Thoracic aorta (tissue), 2 donors: ENCODE measurements at regions not wholly inside any gene's neighbourhood (a gene's known extent, or its start where the extent isn't known, plus 50 kb on each side); places are given as distances from the start of the nearest gene placed in this dataset.

ENCODE experiments used
- ATAC-seq: fragments of 150-250 bp; one replicate; pipeline ENCODE4 v1.8.0; 2017; ENCODE audit warnings: low read depth; ENCODE audit not compliant: insufficient number of reproducible peaks, low FRiP score
- DNase-seq: peaks from one replicate; pipeline ENCODE4 v3.0.0-alpha.2; 2020; ENCODE audit warnings: low spot score
- H3K27ac ChIP-seq, 2 donors: fragments of 200-600 bp; sonication (generic); 1 replicate in 1 of 2; 2 replicates in 1 of 2; pipeline ENCODE4 v1.5.1; 2016; ENCODE audit warnings: mild to moderate bottlenecking in 2 of 2, moderate library complexity in 2 of 2
- H3K27me3 ChIP-seq: fragments of 200-600 bp; sonication (generic); replicated peaks from 2 replicates; pipeline ENCODE4 v1.6.0; 2016; ENCODE audit warnings: mild to moderate bottlenecking; ENCODE audit not compliant: insufficient read depth
- H3K36me3 ChIP-seq: fragments of 200-600 bp; sonication (generic); one replicate; pipeline ENCODE4 v1.5.1; 2016
- H3K4me1 ChIP-seq, 2 donors: fragments of 200-600 bp; sonication (generic); 1 replicate in 1 of 2; 2 replicates in 1 of 2; pipeline versions ENCODE4 v1.5.1 to v1.6.0; 2016; ENCODE audit warnings: low read depth in 2 of 2, mild to moderate bottlenecking in 1 of 2; ENCODE audit not compliant: control insufficient read depth in 1 of 2
- H3K4me3 ChIP-seq: fragments of 200-600 bp; sonication (generic); 2 replicates; pipeline ENCODE4 v1.5.1; 2016; ENCODE audit warnings: mild to moderate bottlenecking
- H3K9me3 ChIP-seq: fragments of 200-600 bp; sonication (generic); 2 replicates; pipeline ENCODE4 v1.5.1; 2016
- TF ChIP-seq, protein P1 (sequence below): fragments of 200-600 bp; sonication (generic); IDR thresholded peaks from one replicate; pipeline ENCODE4 v1.5.1; 2019; ENCODE audit warnings: antibody characterized with exemption

DNA sequence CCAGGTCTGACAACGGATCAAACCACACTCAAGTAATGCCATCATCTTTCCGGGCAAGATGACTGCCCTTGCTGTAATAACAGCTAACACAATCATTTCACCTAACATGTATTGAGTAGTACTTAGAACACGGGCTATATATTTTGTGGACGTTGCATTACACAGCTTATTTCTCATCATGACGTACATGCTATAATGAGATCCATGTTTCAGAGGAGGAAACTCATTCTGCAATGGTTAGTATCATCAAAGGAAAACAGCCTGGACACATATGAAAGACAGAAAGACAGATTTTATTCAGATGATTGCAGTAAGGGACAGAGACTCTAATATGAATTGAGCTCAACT lies 446.7 kb downstream of the HS3ST3B1 start:
- no peaks in the 10 kb centered on the region for H3K4me1 ChIP-seq
- no peaks in the 10 kb centered on the region for H3K36me3 ChIP-seq
- H3K4me3 ChIP-seq: no peak overlapping the region
- ATAC-seq: no peak
- DNase-seq: no peak
- TF ChIP-seq, protein P1, sequence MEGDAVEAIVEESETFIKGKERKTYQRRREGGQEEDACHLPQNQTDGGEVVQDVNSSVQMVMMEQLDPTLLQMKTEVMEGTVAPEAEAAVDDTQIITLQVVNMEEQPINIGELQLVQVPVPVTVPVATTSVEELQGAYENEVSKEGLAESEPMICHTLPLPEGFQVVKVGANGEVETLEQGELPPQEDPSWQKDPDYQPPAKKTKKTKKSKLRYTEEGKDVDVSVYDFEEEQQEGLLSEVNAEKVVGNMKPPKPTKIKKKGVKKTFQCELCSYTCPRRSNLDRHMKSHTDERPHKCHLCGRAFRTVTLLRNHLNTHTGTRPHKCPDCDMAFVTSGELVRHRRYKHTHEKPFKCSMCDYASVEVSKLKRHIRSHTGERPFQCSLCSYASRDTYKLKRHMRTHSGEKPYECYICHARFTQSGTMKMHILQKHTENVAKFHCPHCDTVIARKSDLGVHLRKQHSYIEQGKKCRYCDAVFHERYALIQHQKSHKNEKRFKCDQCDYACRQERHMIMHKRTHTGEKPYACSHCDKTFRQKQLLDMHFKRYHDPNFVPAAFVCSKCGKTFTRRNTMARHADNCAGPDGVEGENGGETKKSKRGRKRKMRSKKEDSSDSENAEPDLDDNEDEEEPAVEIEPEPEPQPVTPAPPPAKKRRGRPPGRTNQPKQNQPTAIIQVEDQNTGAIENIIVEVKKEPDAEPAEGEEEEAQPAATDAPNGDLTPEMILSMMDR: no peak
- H3K9me3 ChIP-seq: no peaks in the 10 kb centered on the region
- H3K27me3 ChIP-seq: no peaks in the 10 kb centered on the region
- no peak overlapping the region for H3K27ac ChIP-seq

DNA sequence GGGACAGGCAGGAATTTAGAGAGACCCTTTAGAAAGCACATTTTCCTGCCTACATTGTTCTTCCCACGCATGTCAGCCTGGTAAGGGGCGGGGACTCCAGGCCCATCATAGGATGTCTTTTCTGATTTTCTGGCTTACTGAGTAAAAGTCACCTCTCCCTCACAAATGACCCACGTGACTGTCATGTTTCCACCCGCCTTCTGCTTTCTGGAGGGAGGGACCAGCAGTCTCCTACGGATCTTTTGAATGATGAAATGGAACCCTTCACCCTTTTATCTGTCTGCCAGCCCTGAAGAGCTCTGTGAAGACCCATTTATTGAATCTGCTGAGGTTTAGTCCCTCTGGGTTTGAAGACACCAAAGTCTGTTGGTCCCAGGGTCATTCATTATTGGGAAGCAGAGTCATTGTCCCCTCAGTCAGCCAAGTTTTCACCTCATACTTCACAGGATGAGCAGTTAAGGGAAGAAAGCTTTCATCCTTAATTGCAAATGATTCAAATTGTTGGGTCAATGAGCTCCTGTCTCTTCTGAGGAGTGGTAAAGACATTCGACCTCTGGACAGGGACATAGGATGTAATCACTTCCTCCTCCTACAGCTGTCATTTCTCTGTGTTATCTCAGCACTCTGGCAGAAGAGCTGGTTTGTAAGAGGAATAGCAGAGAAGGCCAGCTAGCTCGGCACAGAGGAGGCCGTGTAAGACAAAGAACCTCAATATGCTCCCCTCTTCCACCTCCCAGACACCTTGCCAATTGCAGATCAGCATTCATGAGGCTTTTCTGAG lies 446.1 kb downstream of the HS3ST3B1 start:
- Histone ChIP-seq H3K27ac (no peak overlapping the region), H3K9me3 (no peaks in the 10 kb centered on the region), H3K4me3 (no peak overlapping the region), H3K36me3 (no peaks in the 10 kb centered on the region), H3K4me1 (no peaks in the 10 kb centered on the region), H3K27me3 (no peaks in the 10 kb centered on the region)
- no peak for DNase-seq
- no peak for ATAC-seq
- TF ChIP-seq, protein P1: no peak

DNA sequence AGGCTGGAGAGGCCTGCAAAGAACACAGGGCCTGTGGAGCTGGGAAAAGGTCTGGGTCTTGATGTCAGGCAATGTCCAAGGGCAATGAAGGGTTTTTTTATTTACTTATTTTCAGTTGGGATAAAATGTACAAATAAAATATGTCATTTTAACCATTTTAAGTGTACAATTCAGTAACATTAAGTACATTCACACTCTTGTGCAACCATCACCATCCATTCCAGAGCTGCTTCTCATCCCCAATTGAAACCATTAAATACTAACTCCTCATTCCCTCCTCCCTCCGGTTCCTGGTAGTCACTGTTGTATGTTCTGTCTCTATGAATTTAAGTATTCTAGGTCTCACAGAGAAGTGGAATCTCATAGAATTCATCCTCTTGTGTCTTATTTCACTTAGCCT lies 444.7 kb downstream of the HS3ST3B1 start:
- Histone ChIP-seq H3K4me3 (no peak overlapping the region), H3K27ac (no peak overlapping the region), H3K9me3 (no peaks in the 10 kb centered on the region), H3K36me3 (no peaks in the 10 kb centered on the region), H3K4me1 (no peaks in the 10 kb centered on the region), H3K27me3 (no peaks in the 10 kb centered on the region)
- TF ChIP-seq, protein P1: no peak
- DNase-seq (no peak), ATAC-seq (no peak)

DNA sequence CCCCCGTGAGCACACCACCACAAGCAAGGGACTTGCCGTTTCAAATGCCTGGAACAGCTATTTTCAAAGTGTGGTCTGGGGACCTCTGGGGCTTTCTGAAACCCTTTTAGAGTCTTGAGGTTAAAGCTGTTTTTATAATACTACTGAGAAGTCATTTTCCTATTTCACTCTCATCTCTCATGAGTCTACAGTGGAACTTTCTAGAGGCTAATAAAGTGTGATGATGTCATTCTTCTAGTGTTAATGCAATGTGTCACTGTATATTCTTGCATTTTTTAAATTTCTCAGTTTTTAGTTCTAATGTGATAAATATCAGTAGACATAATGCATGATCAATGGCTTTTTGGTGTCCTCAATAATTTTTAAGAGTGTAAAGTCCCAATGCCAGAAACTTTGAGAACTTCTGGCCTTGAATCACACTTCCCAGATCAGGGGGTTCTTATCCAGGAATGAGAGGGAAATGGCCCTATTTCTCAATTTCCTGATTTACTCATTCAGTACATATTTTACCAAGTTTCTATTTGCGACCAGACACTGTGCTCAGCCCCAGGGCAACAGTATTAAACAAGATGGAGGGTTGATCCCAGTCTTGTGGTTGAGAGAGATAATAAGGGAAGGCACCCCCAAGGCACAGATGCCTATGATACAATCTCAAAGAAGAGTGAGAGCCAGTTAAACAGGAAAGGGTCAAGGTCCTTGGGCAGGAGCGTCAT lies 444.0 kb downstream of the HS3ST3B1 start:
- no peak for ATAC-seq
- TF ChIP-seq, protein P1: no peak
- no peak overlapping the region for H3K4me3 ChIP-seq
- no peaks in the 10 kb centered on the region for H3K9me3 ChIP-seq
- no peaks in the 10 kb centered on the region for H3K36me3 ChIP-seq
- no peaks in the 10 kb centered on the region for H3K27me3 ChIP-seq
- no peaks in the 10 kb centered on the region for H3K4me1 ChIP-seq
- no peak overlapping the region for H3K27ac ChIP-seq
- DNase-seq: no peak

DNA sequence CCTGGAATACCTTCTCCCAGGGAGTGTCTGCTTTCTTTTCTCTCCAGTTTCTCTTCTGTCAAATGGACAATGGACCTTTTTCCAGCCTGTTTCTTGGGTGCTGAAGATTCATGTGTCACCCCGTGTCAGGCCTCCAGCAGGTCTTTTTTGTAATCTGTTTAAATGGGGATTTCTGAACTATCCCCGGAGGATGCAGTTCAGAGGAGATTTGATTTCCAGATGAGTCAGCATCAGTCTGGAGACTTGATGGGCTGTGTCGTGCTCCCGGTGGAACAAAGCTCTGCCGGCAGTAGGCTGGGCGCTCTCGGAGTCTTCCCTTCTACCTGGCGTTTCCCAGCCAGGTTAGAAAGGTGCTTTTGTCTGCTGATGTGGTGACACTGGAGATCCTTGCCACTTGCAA lies 440.6 kb downstream of the HS3ST3B1 start:
- DNase-seq (no peak), ATAC-seq (no peak)
- Histone ChIP-seq H3K9me3 (no peaks in the 10 kb centered on the region), H3K4me3 (no peak overlapping the region), H3K4me1 (no peaks in the 10 kb centered on the region), H3K27ac (no peak overlapping the region), H3K27me3 (no peaks in the 10 kb centered on the region), H3K36me3 (no peaks in the 10 kb centered on the region)
- TF ChIP-seq, protein P1: no peak
